Right lobe of liver (tissue), 4 donors: ENCODE measurements at regions not wholly inside any gene's neighbourhood (a gene's known extent, or its start where the extent isn't known, plus 50 kb on each side); places are given as distances from the start of the nearest gene placed in this dataset.

ENCODE experiments used
- CTCF ChIP-seq, 4 donors: fragments of 200-600 bp in 3 of 4; fragments of 450-650 bp in 1 of 4; IDR thresholded peaks; one replicate each; pipeline versions ENCODE4 v1.5.1 to v1.8.0; 2016 to 2022; ENCODE audit warnings: antibody characterized with exemption in 4 of 4, mild to moderate bottlenecking in 2 of 4
- POLR2A ChIP-seq: fragments of 450-650 bp; IDR thresholded peaks from one replicate; pipeline ENCODE4 v1.6.1; 2017; ENCODE audit warnings: antibody characterized with exemption, mild to moderate bottlenecking
- donor health status: DM: no; HTN: no; CAD: no.
- donor health status: DM: no; HTN: no; CAD: no.
- donor health status: DM: no; HTN: yes; CAD: no.

GRCh38 chr2:107376909-107377308, 449.8 kb upstream of the RGPD4 start:
- TF ChIP-seq CTCF (IDR thresholded peaks at IDR 0.05) (no peak), POLR2A (no peak)
